DLD1 (cell line): ENCODE measurements at regions not wholly inside any gene's neighbourhood (a gene's known extent, or its start where the extent isn't known, plus 50 kb on each side); places are given as distances from the start of the nearest gene placed in this dataset.

Experiments used
- in situ Hi-C: cut with HindIII; loops from 2 replicates; pipeline ENCODE4 v1.10.0; 2017; ENCODE audit warnings: low sequenced_read_pairs

- in situ Hi-C loops: no loop called here
Measured at GRCh38 chr10:131803860-131804425, 96.9 kb upstream of the PPP2R2D start.

- in situ Hi-C loops: no loop called here
Measured at GRCh38 chr10:131804551-131805295, 96.1 kb upstream of the PPP2R2D start.

GRCh38 chr10:131805696-131806095 is 95.1 kb upstream of the PPP2R2D start:
- in situ Hi-C loops: no loop called here

- in situ Hi-C loops: no loop called here
Measured at GRCh38 chr10:131806146-131806545, 94.7 kb upstream of the PPP2R2D start.

- in situ Hi-C loops: no loop called here
Measured at GRCh38 chr10:131806646-131807317, 94.0 kb upstream of the PPP2R2D start.

- in situ Hi-C loops: no loop called here
Measured at GRCh38 chr10:131808370-131808930, 92.4 kb upstream of the PPP2R2D start.

GRCh38 chr10:131810036-131810804 is 90.6 kb upstream of the PPP2R2D start:
- in situ Hi-C loops: no loop called here

- in situ Hi-C loops: no loop called here
Measured at GRCh38 chr10:131810805-131811629, 89.8 kb upstream of the PPP2R2D start.

GRCh38 chr10:131811630-131812403 is 89.0 kb upstream of the PPP2R2D start:
- in situ Hi-C loops: no loop called here

- in situ Hi-C loops: no loop called here
Measured at GRCh38 chr10:131812736-131813604, 87.8 kb upstream of the PPP2R2D start.

- in situ Hi-C loops: no loop called here
Measured at GRCh38 chr10:131814567-131815265, 86.1 kb upstream of the PPP2R2D start.

- in situ Hi-C loops: no loop called here
Measured at GRCh38 chr10:131815266-131816156, 85.3 kb upstream of the PPP2R2D start.

- in situ Hi-C loops: no loop called here
Measured at GRCh38 chr10:131816157-131816775, 84.5 kb upstream of the PPP2R2D start.

GRCh38 chr10:131816941-131817700 is 83.7 kb upstream of the PPP2R2D start:
- in situ Hi-C loops: no loop called here

- in situ Hi-C loops: no loop called here
Measured at GRCh38 chr10:131817866-131818509, 82.8 kb upstream of the PPP2R2D start.
